GM19099 (cell line): ENCODE measurements at regions not wholly inside any gene's neighbourhood (a gene's known extent, or its start where the extent isn't known, plus 50 kb on each side); places are given as distances from the start of the nearest gene placed in this dataset.

Experiments
- POLR2A ChIP-seq: IDR thresholded peaks from 3 replicates; pipeline ENCODE4 v1.6.1; 2011; ENCODE audit warnings: low read depth; ENCODE audit not compliant: insufficient read length; ENCODE audit errors: extremely low read depth

GRCh38 chr7:25375805-25376600 lies 147.7 kb upstream of the NPVF start:
- no peak for TF ChIP-seq POLR2A

- no peak for TF ChIP-seq POLR2A
These were observed 151.3 kb upstream of the NPVF start for GRCh38 chr7:25379351-25380300.

- TF ChIP-seq POLR2A = no peak
These were observed 153.7 kb upstream of the NPVF start for GRCh38 chr7:25381818-25382589.

- TF ChIP-seq POLR2A = no peak
These were observed 154.6 kb upstream of the NPVF start for GRCh38 chr7:25382869-25383268.

GRCh38 chr7:25383402-25383801 lies 155.1 kb upstream of the NPVF start:
- no peak for TF ChIP-seq POLR2A

- no peak for TF ChIP-seq POLR2A
These were observed 156.7 kb upstream of the NPVF start for GRCh38 chr7:25384788-25385505.

- TF ChIP-seq POLR2A = no peak
These were observed 157.3 kb upstream of the NPVF start for GRCh38 chr7:25385506-25386136.

- no peak for TF ChIP-seq POLR2A
These were observed 158.0 kb upstream of the NPVF start for GRCh38 chr7:25386311-25386744.

GRCh38 chr7:25388681-25389080 lies 160.4 kb upstream of the NPVF start:
- TF ChIP-seq POLR2A = no peak

- TF ChIP-seq POLR2A = no peak
These were observed 161.3 kb upstream of the NPVF start for GRCh38 chr7:25389489-25390106.

- no peak for TF ChIP-seq POLR2A
These were observed 163.1 kb upstream of the NPVF start for GRCh38 chr7:25391295-25391861.

- no peak for TF ChIP-seq POLR2A
These were observed 163.8 kb upstream of the NPVF start for GRCh38 chr7:25391961-25392587.
